ENCODE measurements at regions not wholly inside any gene's neighbourhood (a gene's known extent, or its start where the extent isn't known, plus 50 kb on each side); places are given as distances from the start of the nearest gene placed in this dataset.

DNA sequence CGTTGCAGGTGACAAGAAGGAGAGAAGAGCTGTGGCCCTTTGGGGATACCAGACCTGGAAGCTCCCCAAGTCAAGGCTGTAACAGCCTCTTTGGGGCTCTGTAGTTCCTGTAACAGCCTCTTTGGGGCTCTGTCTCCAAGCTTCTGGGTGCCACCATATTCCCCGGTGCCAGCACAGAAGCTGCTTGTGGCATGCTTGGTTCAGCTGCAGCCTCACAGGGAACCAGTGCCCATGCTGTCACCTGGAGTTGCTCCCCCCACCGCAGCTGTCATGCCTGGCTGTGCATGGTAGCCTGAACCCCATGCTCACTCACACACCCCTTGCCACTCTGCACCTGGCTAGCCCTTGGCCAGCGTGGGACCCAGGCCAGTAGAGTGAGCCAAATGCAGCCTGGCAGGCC, 109.1 kb downstream of the ELAPOR2 start:
- no peak for TF ChIP-seq CSDC2 (CRISPR knock-in tag; IDR thresholded peaks at IDR 0.05)

DNA sequence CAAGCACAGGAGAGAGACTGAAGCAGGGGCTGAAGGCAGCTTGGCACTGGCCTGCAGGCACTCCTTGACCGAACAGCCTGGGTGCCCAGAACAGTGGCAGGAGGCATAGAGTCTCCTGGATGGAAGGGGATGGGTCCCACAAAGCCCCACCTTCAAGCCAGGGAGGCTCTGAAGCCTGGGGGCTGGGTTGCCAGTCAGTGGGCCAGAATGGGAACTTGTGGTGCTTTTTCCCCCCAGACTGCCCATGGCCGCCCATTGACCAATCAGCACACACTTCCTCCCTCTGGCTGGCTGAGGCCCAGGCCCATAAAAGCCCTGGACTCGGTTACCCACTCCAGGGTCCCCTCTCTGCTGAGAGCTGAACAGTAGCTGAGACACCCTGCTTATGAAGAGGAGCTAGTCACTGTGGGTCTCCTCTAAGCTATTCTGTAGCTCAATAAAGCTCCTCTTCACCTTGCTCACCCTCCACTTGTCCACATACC, 109.6 kb downstream of the ELAPOR2 start:
- no peak; the same call in 2 of the 3 replicates for ATAC-seq
- TF ChIP-seq CREB5 (CRISPR knock-in tag; IDR thresholded peaks at IDR 0.05; ENCODE audit: low read depth): no peak
- no peak for TF ChIP-seq ESRRG (CRISPR knock-in tag; IDR thresholded peaks at IDR 0.05)
- TF ChIP-seq POU6F1 (CRISPR knock-in tag; IDR thresholded peaks at IDR 0.05; ENCODE audit: borderline replicate concordance, low read depth): no peak
- no peak for TF ChIP-seq PATZ1 (CRISPR knock-in tag; IDR thresholded peaks at IDR 0.05; ENCODE audit: borderline replicate concordance)
- no peak for TF ChIP-seq CSRNP3 (CRISPR knock-in tag; IDR thresholded peaks at IDR 0.05)
- no peak for TF ChIP-seq ZFP30 (CRISPR knock-in tag; IDR thresholded peaks at IDR 0.05)
- no peak for TF ChIP-seq TSHZ2 (CRISPR knock-in tag; IDR thresholded peaks at IDR 0.05)
- no peak for TF ChIP-seq OSR1 (CRISPR knock-in tag; IDR thresholded peaks at IDR 0.05)
- TF ChIP-seq ARNTL (CRISPR knock-in tag; IDR thresholded peaks at IDR 0.05; ENCODE audit: borderline replicate concordance, low read depth): no peak
- TF ChIP-seq ZC3H10 (CRISPR knock-in tag; IDR thresholded peaks at IDR 0.05): no peak
- no peak for TF ChIP-seq SNAI2 (CRISPR knock-in tag; IDR thresholded peaks at IDR 0.05)
- no peak for TF ChIP-seq ISL1 (CRISPR knock-in tag; IDR thresholded peaks at IDR 0.05)

More for the DNA sequence above, 109.1 kb downstream of the ELAPOR2 start:
- ATAC-seq: no peak

DNA sequence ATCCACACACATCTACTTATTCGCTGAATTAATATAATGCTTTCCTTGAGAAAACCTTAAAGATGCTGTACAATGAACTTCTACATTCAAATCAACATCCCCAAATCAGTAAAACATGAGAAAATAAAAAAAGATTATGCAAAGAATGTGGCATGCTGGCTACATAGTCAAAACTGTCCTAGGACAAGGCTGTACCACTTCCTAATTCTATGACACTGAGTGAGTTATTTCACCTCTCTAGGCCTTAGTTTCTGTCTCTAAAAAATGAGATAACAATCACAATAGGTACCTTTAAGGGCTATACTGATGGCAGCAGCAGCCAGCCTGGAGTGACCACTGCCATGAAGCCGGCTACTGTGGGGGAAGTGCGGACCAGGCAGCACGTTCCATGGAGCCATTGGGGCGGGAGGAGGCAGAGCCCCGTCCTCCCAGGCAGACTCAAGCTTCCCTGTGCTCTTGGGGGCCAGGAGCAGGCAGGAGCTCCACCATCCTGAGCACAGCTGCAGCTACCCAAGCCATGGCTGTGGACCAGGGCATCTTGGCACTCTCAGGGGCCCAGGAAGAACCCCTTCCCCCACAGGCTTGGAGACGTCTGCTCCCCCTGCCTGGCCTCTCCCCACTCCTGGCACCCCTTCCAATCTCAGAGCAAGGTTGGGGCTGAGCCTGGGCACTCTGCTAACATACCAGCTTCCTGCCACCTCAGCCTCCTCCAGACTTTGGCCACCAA, 110.2 kb downstream of the ELAPOR2 start:
- ATAC-seq: no peak; the same call in 2 of the 3 replicates
- no peak for TF ChIP-seq ZFP3 (CRISPR knock-in tag; IDR thresholded peaks at IDR 0.05)
- no peak for TF ChIP-seq BACH2 (CRISPR knock-in tag; IDR thresholded peaks at IDR 0.05; ENCODE audit: borderline replicate concordance)
- TF ChIP-seq GLIS3 (CRISPR knock-in tag; IDR thresholded peaks at IDR 0.05): no peak
- TF ChIP-seq ISL1 (CRISPR knock-in tag; IDR thresholded peaks at IDR 0.05): no peak
- no peak for TF ChIP-seq TSHZ2 (CRISPR knock-in tag; IDR thresholded peaks at IDR 0.05)
- no peak for TF ChIP-seq SNAI2 (CRISPR knock-in tag; IDR thresholded peaks at IDR 0.05)
- TF ChIP-seq ZC3H10 (CRISPR knock-in tag; IDR thresholded peaks at IDR 0.05): no peak
- TF ChIP-seq CREB5 (CRISPR knock-in tag; IDR thresholded peaks at IDR 0.05; ENCODE audit: low read depth): no peak
- TF ChIP-seq PATZ1 (CRISPR knock-in tag; IDR thresholded peaks at IDR 0.05; ENCODE audit: borderline replicate concordance): no peak
- TF ChIP-seq POU6F1 (CRISPR knock-in tag; IDR thresholded peaks at IDR 0.05; ENCODE audit: borderline replicate concordance, low read depth): no peak
- no peak for TF ChIP-seq ZNF70 (CRISPR knock-in tag; IDR thresholded peaks at IDR 0.05)
- TF ChIP-seq TCF4 (CRISPR knock-in tag; IDR thresholded peaks at IDR 0.05; ENCODE audit: borderline replicate concordance): no peak
- TF ChIP-seq OSR1 (CRISPR knock-in tag; IDR thresholded peaks at IDR 0.05): no peak
